ENCODE measurements at regions not wholly inside any gene's neighbourhood (a gene's known extent, or its start where the extent isn't known, plus 50 kb on each side); places are given as distances from the start of the nearest gene placed in this dataset.

GRCh38 chr11:36726420-36726819 is 128.4 kb upstream of the RAG2 start:
- Histone ChIP-seq H3K9me3 (ENCODE audit: low read length) (no peaks in the 10 kb centered on the region), H3K9me2 (ENCODE audit: insufficient read depth, low read length) (no peaks in the 10 kb centered on the region), H3K27me3 (ENCODE audit: insufficient read depth, low read depth, low read length) (no peaks in the 10 kb centered on the region), H3F3A (ENCODE audit: insufficient read depth, low read length, poor library complexity, severe bottlenecking) (no peaks in the 10 kb centered on the region), H3K36me3 (ENCODE audit: insufficient read depth, low read length) (no peaks in the 10 kb centered on the region), H3K27ac (ENCODE audit: low read length) (no peak overlapping the region), H2AFZ (ENCODE audit: low read depth, low read length) (no peak overlapping the region), H3K9ac (ENCODE audit: low read length) (no peak overlapping the region), H4K20me1 (ENCODE audit: insufficient read depth) (no peaks in the 10 kb centered on the region), H3K4me3 (ENCODE audit: low read length) (no peak overlapping the region), H3K4me2 (ENCODE audit: low read length) (no peak overlapping the region), H3K79me2 (replicated peaks; ENCODE audit: insufficient read depth, low read length) (no peaks in the 10 kb centered on the region)
- TF ChIP-seq RAD21 (conservative IDR thresholded peaks at IDR 0.05) (no peak), TAF1 (IDR thresholded peaks at IDR 0.05; ENCODE audit: low read depth) (no peak), REST (IDR thresholded peaks at IDR 0.05; ENCODE audit: borderline replicate concordance) (no peak), SMC3 (conservative IDR thresholded peaks at IDR 0.05; ENCODE audit: poor library complexity) (no peak), MXI1 (conservative IDR thresholded peaks at IDR 0.05; ENCODE audit: poor library complexity, severe bottlenecking) (no peak), EP300 (conservative IDR thresholded peaks at IDR 0.05; ENCODE audit: poor library complexity, severe bottlenecking) (no peak), CTCF (IDR thresholded peaks at IDR 0.05; ENCODE audit: poor library complexity, severe bottlenecking) (no peak), EZH2 (IDR thresholded peaks at IDR 0.05; ENCODE audit: borderline replicate concordance, insufficient read depth, low read length, poor library complexity, severe bottlenecking) (no peak), POLR2AphosphoS5 (IDR thresholded peaks at IDR 0.05) (no peak)

- H3K4me3 ChIP-seq (ENCODE audit: low read length), result no peak overlapping the region
- H3K79me2 ChIP-seq (replicated peaks; ENCODE audit: insufficient read depth, low read length), result no peaks in the 10 kb centered on the region
- no peak overlapping the region for H2AFZ ChIP-seq (ENCODE audit: low read depth, low read length)
- no peaks in the 10 kb centered on the region for H4K20me1 ChIP-seq (ENCODE audit: insufficient read depth)
- no peaks in the 10 kb centered on the region for H3K36me3 ChIP-seq (ENCODE audit: insufficient read depth, low read length)
- H3K9me3 ChIP-seq (ENCODE audit: low read length), result no peaks in the 10 kb centered on the region
- H3K27ac ChIP-seq (ENCODE audit: low read length), result no peak overlapping the region
- TF ChIP-seq EZH2 (IDR thresholded peaks at IDR 0.05; ENCODE audit: borderline replicate concordance, insufficient read depth, low read length, poor library complexity, severe bottlenecking) (no peak), TAF1 (IDR thresholded peaks at IDR 0.05; ENCODE audit: low read depth) (no peak), SMC3 (conservative IDR thresholded peaks at IDR 0.05; ENCODE audit: poor library complexity) (no peak), CTCF (IDR thresholded peaks at IDR 0.05; ENCODE audit: poor library complexity, severe bottlenecking) (no peak), POLR2AphosphoS5 (IDR thresholded peaks at IDR 0.05) (no peak), EP300 (conservative IDR thresholded peaks at IDR 0.05; ENCODE audit: poor library complexity, severe bottlenecking) (no peak), REST (IDR thresholded peaks at IDR 0.05; ENCODE audit: borderline replicate concordance) (no peak), RAD21 (conservative IDR thresholded peaks at IDR 0.05) (no peak), MXI1 (conservative IDR thresholded peaks at IDR 0.05; ENCODE audit: poor library complexity, severe bottlenecking) (no peak)
- H3K4me2 ChIP-seq (ENCODE audit: low read length), result no peak overlapping the region
- H3K9me2 ChIP-seq (ENCODE audit: insufficient read depth, low read length), result no peaks in the 10 kb centered on the region
- no peaks in the 10 kb centered on the region for H3K27me3 ChIP-seq (ENCODE audit: insufficient read depth, low read depth, low read length)
- no peak overlapping the region for H3K9ac ChIP-seq (ENCODE audit: low read length)
- H3F3A ChIP-seq (ENCODE audit: insufficient read depth, low read length, poor library complexity, severe bottlenecking), result no peaks in the 10 kb centered on the region
Measured at GRCh38 chr11:36724742-36725385, 126.8 kb upstream of the RAG2 start.
